NCI-H748 (cell line): ENCODE measurements at regions not wholly inside any gene's neighbourhood (a gene's known extent, or its start where the extent isn't known, plus 50 kb on each side); places are given as distances from the start of the nearest gene placed in this dataset.
"Not testable (repeated sequence)": the region's sequence is repeated elsewhere in the genome, so short reads cannot be mapped to it uniquely, and the experiment has no call there.

Source experiments
- DNase-seq: peaks from one replicate; lab custom pipeline; 2025; ENCODE audit not compliant: unreplicated experiment; lab: John Stamatoyannopoulos, UW

- DNase-seq, result no peak
These were observed 944.5 kb upstream of the SOX9 start for GRCh38 chr17:71176331-71176730.

DNA sequence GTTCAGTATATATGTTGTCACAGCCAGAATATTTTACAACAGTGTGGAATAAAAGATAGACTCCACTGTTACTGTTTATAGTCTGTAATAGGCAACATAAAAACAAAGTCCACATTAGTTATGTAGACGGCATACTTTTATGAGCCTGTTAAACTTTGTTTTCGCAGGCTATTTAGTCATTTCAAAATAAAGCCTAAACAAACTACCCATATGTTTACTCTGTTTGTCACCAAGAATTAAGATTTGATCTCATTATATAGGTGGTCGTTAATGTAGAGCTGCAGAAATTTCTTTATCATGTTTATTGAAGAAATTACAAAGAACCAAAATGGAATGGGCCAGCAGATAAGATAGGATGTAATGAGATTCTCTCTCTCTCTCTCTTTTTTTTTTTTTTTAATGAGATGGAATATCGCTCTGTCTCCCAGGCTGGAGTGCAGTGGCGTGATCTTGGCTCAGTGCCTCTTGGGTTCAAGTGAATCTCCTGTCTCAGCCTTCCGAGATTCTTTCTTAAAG is 943.8 kb upstream of the SOX9 start:
- no peak for DNase-seq

- DNase-seq, result peak; percentile 94
These were observed 939.9 kb upstream of the SOX9 start for GRCh38 chr17:71180801-71181385.

GRCh38 chr17:71183066-71183660 is 937.7 kb upstream of the SOX9 start:
- DNase-seq, result no peak

DNA sequence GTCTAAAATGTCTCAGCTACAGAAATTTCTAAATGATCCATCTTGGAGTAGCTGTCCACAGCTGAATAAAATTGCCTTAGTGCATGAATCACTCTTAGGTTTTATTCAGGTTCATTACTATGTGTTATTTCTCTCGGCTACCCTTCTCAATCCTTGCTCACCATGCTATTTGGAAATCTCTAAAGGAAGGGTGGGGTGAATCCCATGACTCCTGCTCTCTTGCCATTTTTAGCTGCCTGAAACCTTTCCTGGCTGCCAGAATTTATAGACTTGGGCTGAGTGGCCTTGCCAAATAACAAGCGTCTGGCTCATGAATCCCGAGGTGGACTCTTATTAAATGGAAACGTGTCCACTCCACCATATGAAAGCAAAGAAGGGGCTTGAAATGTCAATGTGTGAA is 936.1 kb upstream of the SOX9 start:
- no peak for DNase-seq

GRCh38 chr17:71187145-71187878 is 933.5 kb upstream of the SOX9 start:
- no peak for DNase-seq

- DNase-seq, result no peak
These were observed 931.9 kb upstream of the SOX9 start for GRCh38 chr17:71188811-71189492.

DNA sequence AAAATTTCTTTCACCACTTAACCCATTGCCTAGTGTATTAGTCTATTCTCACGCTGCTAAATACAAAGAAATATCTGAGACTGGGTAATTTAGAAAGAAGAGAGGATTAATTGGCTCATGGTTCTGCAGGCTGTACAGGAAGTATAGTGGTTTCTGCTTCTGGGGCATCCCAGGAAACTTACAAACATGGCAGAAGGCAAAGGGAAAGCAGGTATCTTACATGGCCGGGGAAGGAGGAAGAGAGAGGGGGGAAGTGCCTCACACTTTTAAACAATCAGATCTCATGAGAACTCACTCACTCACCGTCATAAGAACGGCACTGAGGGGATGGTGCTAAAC is 931.4 kb upstream of the SOX9 start:
- no peak for DNase-seq

- DNase-seq, result peak; percentile 28
These were observed 928.7 kb upstream of the SOX9 start for GRCh38 chr17:71192039-71192555.

- peak; percentile 35 for DNase-seq
These were observed 928.0 kb upstream of the SOX9 start for GRCh38 chr17:71192848-71193247.

DNA sequence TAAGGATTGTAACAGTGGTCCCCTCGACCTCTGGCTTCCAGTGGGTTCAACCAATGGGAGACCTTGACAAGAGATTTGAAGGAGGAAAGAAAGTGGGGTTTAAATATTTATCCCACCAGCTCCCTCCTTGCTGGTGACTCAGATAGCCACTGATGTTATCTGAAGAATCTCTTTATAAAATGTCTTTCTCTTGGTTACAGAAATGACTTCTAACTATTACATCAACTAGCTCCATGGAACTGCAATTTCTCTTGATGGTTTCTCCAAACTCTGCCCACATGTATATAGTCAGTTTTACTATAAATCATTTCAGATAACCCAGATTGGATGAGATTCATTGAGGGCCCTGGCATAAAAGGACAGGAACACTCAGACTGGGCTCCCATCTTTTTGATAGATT is 920.2 kb upstream of the SOX9 start:
- no peak for DNase-seq

GRCh38 chr17:71201639-71202038 is 919.2 kb upstream of the SOX9 start:
- DNase-seq, result no peak

DNA sequence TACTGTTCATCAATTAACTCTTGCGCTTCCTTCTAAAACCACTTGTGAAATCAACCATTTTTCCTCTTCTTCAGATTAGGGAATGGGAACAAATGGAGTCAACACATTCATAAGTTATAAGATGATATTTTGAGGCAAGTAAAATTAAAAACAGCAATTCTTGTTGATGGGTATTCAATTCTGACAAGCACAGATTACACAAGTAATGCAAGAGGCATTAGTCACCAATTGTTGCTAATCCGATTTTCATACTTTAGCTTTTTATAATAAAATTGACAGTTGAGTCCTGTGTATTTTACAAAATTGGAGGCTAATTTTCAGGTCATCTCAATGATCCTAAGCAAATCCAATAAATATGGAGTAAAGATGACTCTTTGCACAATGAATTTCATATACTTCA is 918.4 kb upstream of the SOX9 start:
- DNase-seq, result no peak

DNA sequence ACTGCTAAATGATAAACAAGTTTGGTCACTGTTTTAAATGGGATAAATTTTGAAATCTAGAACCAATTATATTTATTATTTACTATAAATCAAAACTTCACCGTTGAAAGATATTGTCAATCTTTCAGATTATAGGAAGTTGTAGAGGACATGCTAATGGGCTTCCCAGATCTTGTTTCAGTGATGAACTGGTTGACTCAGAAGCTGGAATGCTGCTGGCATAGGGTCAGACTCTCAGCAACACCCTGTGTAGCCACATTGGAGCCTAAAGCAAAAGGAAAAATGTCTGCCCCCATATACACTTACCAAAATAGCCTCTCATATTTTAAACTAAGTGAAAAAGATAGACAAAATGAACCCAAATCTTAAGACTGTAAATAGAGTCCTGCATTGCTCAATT is 916.9 kb upstream of the SOX9 start:
- no peak for DNase-seq

- not testable (repeated sequence) for DNase-seq
These were observed 914.9 kb upstream of the SOX9 start for GRCh38 chr17:71205951-71206350.

GRCh38 chr17:71208111-71208704 is 912.6 kb upstream of the SOX9 start:
- DNase-seq, result no peak

GRCh38 chr17:71213936-71214335 is 906.9 kb upstream of the SOX9 start:
- no peak for DNase-seq

DNA sequence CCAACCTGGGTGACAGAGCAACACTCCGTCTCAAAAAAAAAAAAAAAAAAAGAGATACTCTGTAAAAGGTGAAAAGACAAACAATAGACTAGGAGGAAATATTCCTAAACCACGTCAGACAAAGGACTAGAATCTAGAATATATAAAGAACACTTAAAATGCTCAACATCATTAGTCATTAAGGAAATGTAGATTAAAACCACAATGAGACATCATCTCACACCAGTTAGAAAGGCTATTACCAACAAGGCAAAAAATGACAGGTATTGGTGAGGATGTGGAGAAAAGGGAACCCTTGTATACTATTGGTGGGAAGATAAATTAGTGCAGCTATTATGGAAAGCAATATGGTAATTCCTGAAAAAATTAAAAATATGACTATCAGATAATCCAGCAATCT is 903.1 kb upstream of the SOX9 start:
- no peak for DNase-seq

DNA sequence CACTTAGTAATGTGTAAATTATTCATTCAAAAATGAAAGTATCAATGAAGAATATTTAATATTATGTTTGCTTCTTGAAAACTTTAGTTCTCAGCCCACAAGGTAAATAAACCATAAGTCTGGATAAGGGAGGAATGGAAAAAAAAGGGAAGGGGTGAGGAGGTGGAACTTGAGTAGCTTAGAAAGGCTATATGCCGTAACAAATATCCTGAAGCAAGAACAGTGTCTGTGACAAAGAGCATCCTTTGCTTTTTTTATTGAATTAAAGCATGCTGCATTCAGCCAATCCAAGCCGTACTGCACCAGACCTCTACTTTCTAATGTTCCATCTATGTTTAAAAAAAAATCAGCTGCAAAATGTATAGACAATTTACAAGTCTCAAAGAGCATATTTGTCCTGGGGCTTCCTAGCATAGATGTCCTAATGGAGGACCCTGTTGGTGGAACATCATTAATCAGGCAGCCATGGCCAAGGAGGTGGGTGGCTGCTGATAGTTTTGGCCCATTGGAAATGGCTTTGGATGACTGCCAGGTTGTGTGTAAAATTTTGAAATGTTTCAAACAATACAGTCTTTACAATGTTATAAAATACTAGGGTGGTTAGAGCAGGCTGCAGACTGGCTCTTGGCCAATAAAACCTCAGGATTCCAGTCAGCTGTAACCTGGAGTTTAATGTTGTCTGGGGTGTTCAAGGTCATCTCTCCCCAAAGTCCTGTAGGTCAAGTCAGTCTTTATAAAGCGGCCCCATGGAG is 895.8 kb upstream of the SOX9 start:
- DNase-seq, result peak; percentile 90

GRCh38 chr17:71227841-71228240 is 893.0 kb upstream of the SOX9 start:
- DNase-seq, result no peak

DNA sequence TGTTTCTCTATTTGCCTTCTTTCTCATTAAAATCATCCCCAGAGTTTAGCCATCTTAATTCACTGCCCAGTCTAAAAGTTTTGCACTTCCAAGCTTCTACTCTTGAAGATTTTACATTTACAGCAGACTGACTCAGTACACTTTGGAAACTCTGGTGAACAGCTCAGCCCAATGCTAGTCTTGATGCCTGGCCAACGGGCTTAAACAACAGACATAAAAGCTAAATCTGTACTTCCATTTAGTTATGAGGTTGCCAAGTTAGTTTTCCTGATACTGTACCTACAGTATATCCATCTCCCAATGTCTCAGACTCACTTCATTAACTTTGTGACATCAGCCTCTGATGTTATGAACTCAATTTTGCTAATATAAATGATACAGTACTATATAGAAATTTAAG is 891.8 kb upstream of the SOX9 start:
- DNase-seq, result peak; percentile 33
